Activated T-cell treated with anti-CD3 and anti-CD28 coated beads, Interleukin-2, amount 50 U/mL, for 24 hours (primary cell): ENCODE measurements at regions not wholly inside any gene's neighbourhood (a gene's known extent, or its start where the extent isn't known, plus 50 kb on each side); places are given as distances from the start of the nearest gene placed in this dataset.
"Not testable (repeated sequence)": the region's sequence is repeated elsewhere in the genome, so short reads cannot be mapped to it uniquely, and the experiment has no call there.

Experiments used
- DNase-seq: peaks from one replicate; pipeline ENCODE4 v3.0.0-alpha.2; 2020
- H3K27ac Mint-ChIP-seq: 2 replicates; pipeline ENCODE4 v1.8.0; 2020; ENCODE audit warnings: mild to moderate bottlenecking, mixed read lengths
- H3K27me3 Mint-ChIP-seq: 2 replicates; pipeline ENCODE4 v1.8.0; 2020; ENCODE audit warnings: mixed read lengths
- H3K36me3 Mint-ChIP-seq: 2 replicates; pipeline ENCODE4 v1.8.0; 2020; ENCODE audit warnings: low read depth, mixed read lengths
- H3K4me1 Mint-ChIP-seq: 2 replicates; pipeline ENCODE4 v1.8.0; 2020; ENCODE audit warnings: low read depth, mixed read lengths
- H3K4me3 Mint-ChIP-seq: 2 replicates; pipeline ENCODE4 v1.8.0; 2020; ENCODE audit warnings: mild to moderate bottlenecking, moderate library complexity, mixed read lengths
- H3K9me3 Mint-ChIP-seq: 2 replicates; pipeline ENCODE4 v1.8.0; 2020; ENCODE audit warnings: mixed read lengths

DNA sequence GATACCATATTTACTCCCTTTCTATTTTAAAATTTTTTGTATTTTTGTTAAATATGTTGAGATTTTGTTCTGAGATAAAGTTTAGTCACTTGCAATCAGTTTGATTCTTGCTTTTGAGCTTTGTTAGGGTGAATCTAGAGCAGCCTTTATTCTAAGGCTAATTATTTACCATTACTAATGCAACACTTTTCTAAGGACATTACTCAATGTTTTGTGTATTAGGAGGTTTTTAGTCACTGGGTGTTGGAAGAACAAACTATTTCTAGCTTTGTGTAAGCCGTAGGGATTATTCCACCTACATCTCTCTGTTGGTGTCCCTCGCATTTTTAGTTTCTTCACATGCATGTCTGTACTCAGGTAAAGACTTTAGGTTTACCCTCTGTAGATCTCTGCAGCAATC is 379.5 kb upstream of the CD180 start:
- H3K4me3 Mint-ChIP-seq, result no peak overlapping the region
- no peaks in the 10 kb centered on the region for H3K4me1 Mint-ChIP-seq
- H3K27ac Mint-ChIP-seq, result no peak overlapping the region
- no peaks in the 10 kb centered on the region for H3K27me3 Mint-ChIP-seq
- H3K36me3 Mint-ChIP-seq, result peaks cover 2% of the 10 kb centered on the region
- DNase-seq, result no peak
- H3K9me3 Mint-ChIP-seq, result peaks cover 18% of the 10 kb centered on the region

DNA sequence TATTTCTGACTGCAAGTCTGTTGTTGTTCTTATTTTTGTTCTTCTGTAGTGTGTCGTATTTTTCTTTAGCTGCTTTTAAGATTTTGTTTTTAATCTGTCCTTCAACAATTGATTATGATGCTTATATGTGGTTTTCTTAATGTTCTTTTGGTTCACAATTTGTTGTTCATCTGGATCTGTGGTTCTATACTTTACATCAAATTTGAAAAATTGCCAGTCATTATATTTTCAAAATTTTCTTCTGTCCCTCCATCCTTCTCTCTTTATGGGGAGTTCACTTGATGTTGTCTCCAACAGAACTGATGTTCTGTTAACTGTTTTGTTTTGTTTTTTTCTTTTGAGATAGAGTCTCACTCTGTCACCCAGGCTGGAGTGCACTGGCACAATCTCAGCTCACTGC is 378.5 kb upstream of the CD180 start:
- no peak overlapping the region for H3K4me3 Mint-ChIP-seq
- no peaks in the 10 kb centered on the region for H3K4me1 Mint-ChIP-seq
- no peaks in the 10 kb centered on the region for H3K27me3 Mint-ChIP-seq
- H3K36me3 Mint-ChIP-seq, result peaks cover 2% of the 10 kb centered on the region
- H3K9me3 Mint-ChIP-seq, result peaks cover 18% of the 10 kb centered on the region
- no peak for DNase-seq
- H3K27ac Mint-ChIP-seq, result no peak overlapping the region

- Mint-ChIP-seq H3K9me3 (peaks cover 24% of the 10 kb centered on the region), H3K36me3 (no peaks in the 10 kb centered on the region)
Measured at GRCh38 chr5:67561151-67561932, 364.7 kb upstream of the CD180 start.

DNA sequence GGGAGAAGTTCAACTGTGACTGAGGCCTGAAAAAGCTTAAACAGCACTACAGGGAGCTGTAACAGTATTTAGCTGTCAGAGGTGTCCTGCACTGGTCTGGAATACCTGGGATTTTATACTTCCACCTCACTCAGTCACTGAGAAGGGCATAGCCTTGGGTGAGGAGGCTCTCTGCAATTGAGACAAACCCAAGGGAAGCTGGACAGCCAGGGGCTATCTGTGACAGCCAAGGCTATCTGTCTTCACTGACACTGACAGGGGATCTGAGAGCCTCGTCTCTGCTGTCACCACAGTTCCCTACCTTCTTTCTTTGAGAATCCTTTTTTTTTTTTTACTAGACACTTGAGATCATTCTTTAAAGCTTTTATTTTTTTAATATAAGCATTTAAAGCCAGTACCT is 356.2 kb upstream of the CD180 start:
- Mint-ChIP-seq H3K27me3 (peaks cover 6% of the 10 kb centered on the region), H3K36me3 (no peaks in the 10 kb centered on the region), H3K4me1 (peaks cover 12% of the 10 kb centered on the region), H3K4me3 (no peak overlapping the region), H3K9me3 (no peaks in the 10 kb centered on the region), H3K27ac (no peak overlapping the region)
- no peak for DNase-seq

More at GRCh38 chr5:67561151-67561932, 364.7 kb upstream of the CD180 start:
- H3K4me3 Mint-ChIP-seq, result no peak overlapping the region
- H3K4me1 Mint-ChIP-seq, result peaks cover 4% of the 10 kb centered on the region
- DNase-seq, result no peak
- no peak overlapping the region for H3K27ac Mint-ChIP-seq
- H3K27me3 Mint-ChIP-seq, result no peaks in the 10 kb centered on the region

GRCh38 chr5:67549947-67550346 is 353.3 kb upstream of the CD180 start:
- Mint-ChIP-seq H3K9me3 (no peaks in the 10 kb centered on the region), H3K27ac (no peak overlapping the region), H3K27me3 (no peaks in the 10 kb centered on the region), H3K4me3 (no peak overlapping the region), H3K4me1 (peaks cover 16% of the 10 kb centered on the region), H3K36me3 (no peaks in the 10 kb centered on the region)
- DNase-seq, result no peak

DNA sequence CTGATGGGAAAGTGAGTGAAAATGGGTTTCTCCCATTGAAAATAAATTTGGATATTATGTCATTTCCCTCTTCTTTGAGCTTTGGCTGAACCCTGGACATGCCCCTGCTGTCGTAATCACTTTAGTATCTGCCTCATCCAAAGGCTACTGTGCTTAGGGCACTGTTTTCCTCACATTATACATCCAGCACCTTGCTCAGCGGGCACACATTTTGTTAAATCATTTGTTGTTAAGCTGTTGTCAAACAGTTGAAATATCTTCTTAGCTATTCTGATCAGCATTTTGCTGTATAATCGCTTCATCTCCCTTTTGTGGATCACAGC is 352.7 kb upstream of the CD180 start:
- H3K27ac Mint-ChIP-seq, result no peak overlapping the region
- no peaks in the 10 kb centered on the region for H3K27me3 Mint-ChIP-seq
- H3K4me1 Mint-ChIP-seq, result peaks cover 16% of the 10 kb centered on the region
- DNase-seq, result no peak
- H3K9me3 Mint-ChIP-seq, result no peaks in the 10 kb centered on the region
- H3K36me3 Mint-ChIP-seq, result no peaks in the 10 kb centered on the region
- H3K4me3 Mint-ChIP-seq, result no peak overlapping the region

DNA sequence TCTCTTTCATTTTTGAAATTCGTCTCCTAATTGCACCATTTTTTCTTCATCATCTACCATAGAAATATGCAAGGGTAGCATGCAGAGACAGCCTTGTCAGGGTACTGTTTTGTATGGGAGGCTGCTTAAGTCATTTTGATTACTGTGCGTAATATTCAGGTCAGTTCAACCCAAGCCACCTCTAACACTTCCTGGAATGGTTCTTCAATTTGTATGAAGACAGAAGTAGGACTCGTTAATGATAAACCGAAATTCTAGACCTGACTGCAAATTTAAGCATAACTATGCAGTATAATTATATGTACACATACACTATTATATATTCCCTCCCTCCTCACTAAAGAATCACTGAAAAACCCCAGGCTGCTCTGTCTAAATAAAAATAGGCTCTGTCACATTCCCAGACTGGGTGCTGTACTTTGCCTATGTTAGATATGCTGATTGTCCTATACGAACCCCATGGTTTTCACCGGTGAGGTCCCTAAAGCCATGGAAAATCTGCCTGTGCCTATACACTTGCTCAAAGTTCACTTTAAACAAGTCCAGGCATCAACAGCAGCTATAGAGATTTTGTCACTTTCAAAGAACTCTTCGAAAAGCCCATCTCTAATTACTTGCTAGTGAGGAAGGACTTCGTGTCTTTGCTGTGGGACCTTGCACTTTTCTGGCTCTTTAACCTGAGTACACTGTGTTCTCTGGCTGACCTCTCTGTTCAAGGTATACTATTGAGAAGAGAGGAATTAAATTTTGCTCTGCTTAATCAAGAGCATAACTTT is 352.1 kb upstream of the CD180 start:
- Mint-ChIP-seq H3K27ac (no peak overlapping the region), H3K4me1 (peaks cover 16% of the 10 kb centered on the region), H3K9me3 (no peaks in the 10 kb centered on the region), H3K36me3 (no peaks in the 10 kb centered on the region), H3K27me3 (no peaks in the 10 kb centered on the region), H3K4me3 (no peak overlapping the region)
- DNase-seq, result no peak

DNA sequence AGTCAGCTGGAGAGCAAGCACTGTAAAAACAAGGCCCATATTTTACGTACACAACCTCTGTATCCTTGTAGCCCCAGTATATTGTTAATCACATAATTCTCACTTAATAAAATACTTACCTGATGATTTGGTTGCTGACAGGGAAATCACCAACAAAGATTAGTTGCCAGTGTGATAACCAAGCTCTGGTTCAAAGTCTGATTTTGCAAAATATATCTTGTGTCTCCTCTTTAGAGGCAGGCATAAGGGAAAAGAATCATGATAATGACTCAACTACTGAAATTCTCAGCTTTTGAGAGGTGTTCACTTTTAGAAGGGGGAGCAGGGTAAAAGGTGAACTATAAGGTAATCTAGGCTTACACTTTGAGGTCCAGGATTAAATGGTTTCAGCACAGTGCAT is 351.1 kb upstream of the CD180 start:
- Mint-ChIP-seq H3K9me3 (no peaks in the 10 kb centered on the region), H3K27ac (no peak overlapping the region)

DNA sequence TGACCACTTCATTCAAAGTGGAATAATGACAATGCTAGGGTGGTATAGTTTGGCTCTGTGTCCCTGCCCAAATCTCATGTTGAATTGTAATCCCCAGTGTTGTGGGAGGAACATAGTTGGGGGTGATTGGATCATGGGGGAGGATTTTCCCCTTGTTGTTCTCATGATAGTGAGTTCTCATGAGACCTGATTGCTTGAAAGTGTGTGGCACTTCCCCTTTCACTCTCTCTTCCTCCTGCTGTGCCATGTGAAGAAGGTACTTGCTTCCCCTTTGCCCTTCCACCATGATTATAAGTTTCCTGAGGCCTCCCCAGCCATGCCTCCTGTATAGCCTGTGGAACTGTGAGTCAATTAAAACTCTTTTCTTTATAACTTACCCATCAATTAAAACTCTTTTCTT is 348.3 kb upstream of the CD180 start:
- H3K27me3 Mint-ChIP-seq, H3K36me3 Mint-ChIP-seq: not testable (repeated sequence)

More for the DNA sequence above, 351.1 kb upstream of the CD180 start:
- Mint-ChIP-seq H3K4me1 (peaks cover 18% of the 10 kb centered on the region), H3K36me3 (no peaks in the 10 kb centered on the region), H3K27me3 (no peaks in the 10 kb centered on the region), H3K4me3 (no peak overlapping the region)
- no peak for DNase-seq

DNA sequence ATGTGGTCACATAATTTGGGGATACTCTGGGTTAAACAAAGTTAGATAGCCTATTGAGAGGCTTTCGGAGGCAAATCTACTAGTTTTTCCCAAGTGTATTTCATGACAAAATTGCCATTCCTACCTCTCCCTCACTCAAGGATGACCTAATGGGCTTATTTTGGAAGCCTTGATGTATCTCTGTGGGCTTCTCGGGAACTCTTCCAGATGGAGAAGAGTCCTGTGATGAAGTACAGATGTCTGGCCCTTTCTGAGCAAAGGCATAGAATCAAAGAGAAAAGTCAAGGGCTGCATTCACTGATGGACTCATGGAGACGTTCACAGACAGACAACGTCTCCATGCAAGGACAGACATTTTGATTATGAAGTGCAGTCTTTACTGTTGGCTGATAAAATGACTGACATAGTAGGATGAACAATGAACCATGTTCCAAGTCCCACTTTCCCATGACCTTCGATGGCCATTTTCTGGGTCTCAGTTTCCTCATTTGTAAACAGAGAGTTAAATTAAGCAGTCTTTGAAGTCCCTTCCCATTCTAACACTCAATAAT is 347.2 kb upstream of the CD180 start:
- H3K36me3 Mint-ChIP-seq, result no peaks in the 10 kb centered on the region
- no peaks in the 10 kb centered on the region for H3K9me3 Mint-ChIP-seq
- DNase-seq, result no peak
- peaks cover 20% of the 10 kb centered on the region for H3K4me1 Mint-ChIP-seq
- no peak overlapping the region for H3K4me3 Mint-ChIP-seq
- H3K27ac Mint-ChIP-seq, result no peak overlapping the region
- no peaks in the 10 kb centered on the region for H3K27me3 Mint-ChIP-seq

More for the DNA sequence above, 348.3 kb upstream of the CD180 start:
- not testable (repeated sequence) for H3K9me3 Mint-ChIP-seq, H3K4me3 Mint-ChIP-seq, DNase-seq, H3K27ac Mint-ChIP-seq
- peaks cover 23% of the 10 kb centered on the region for H3K4me1 Mint-ChIP-seq

DNA sequence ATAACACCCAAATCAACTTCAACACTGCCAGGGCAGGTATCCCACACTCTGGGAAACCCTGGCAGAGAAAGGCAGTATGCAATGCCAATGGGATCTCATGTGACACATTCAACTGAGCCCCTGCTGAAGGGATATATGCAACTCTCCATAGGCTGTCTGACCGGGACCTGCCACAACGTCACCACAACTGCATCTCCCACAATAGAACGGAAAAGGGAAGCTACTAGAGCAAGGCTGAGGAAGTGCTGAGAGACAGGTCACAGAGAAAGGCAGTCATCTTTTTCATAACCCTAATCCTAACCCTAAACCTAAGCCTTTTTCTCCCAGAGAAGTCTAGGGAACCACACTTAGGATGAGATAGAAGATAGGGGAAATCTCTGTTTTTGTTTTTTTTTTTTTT is 345.9 kb upstream of the CD180 start:
- H3K27ac Mint-ChIP-seq, result peak overlapping the region; percentile 8
- no peaks in the 10 kb centered on the region for H3K36me3 Mint-ChIP-seq
- no peaks in the 10 kb centered on the region for H3K9me3 Mint-ChIP-seq
- peaks cover 8% of the 10 kb centered on the region for H3K4me1 Mint-ChIP-seq
- H3K4me3 Mint-ChIP-seq, result no peak overlapping the region
- no peaks in the 10 kb centered on the region for H3K27me3 Mint-ChIP-seq
- no peak for DNase-seq

DNA sequence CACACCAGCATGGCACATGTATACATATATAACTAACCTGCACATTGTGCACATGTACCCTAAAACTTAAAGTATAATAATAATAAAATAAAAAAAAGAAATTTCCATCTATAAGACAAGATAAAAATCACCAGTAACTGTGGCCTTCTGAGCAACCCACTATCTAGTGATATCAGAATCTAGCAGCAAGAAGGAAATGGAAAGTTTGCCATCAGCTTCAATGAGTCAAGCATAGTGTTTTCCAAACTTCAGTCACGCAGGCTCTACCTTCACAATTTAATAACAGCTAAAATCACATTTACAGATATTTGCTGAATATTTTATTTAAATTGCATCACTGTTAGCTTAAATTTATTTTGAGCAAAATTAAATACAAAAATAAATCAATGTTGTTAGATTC is 345.3 kb upstream of the CD180 start:
- no peaks in the 10 kb centered on the region for H3K9me3 Mint-ChIP-seq
- H3K27ac Mint-ChIP-seq, result peak overlapping the region; percentile 8
- no peak overlapping the region for H3K4me3 Mint-ChIP-seq
- H3K27me3 Mint-ChIP-seq, result no peaks in the 10 kb centered on the region
- peaks cover 6% of the 10 kb centered on the region for H3K4me1 Mint-ChIP-seq
- H3K36me3 Mint-ChIP-seq, result no peaks in the 10 kb centered on the region
- DNase-seq, result no peak

GRCh38 chr5:67538855-67539506 is 342.4 kb upstream of the CD180 start:
- H3K27ac Mint-ChIP-seq, result no peak overlapping the region
- H3K27me3 Mint-ChIP-seq, result no peaks in the 10 kb centered on the region
- H3K4me3 Mint-ChIP-seq, result no peak overlapping the region
- H3K36me3 Mint-ChIP-seq, result no peaks in the 10 kb centered on the region
- DNase-seq, result no peak
- H3K4me1 Mint-ChIP-seq, result peaks cover 10% of the 10 kb centered on the region
- H3K9me3 Mint-ChIP-seq, result no peaks in the 10 kb centered on the region

- H3K9me3 Mint-ChIP-seq, result no peaks in the 10 kb centered on the region
- DNase-seq, result no peak
- H3K4me1 Mint-ChIP-seq, result peaks cover 9% of the 10 kb centered on the region
- no peak overlapping the region for H3K27ac Mint-ChIP-seq
- H3K4me3 Mint-ChIP-seq, result no peak overlapping the region
- H3K27me3 Mint-ChIP-seq, result no peaks in the 10 kb centered on the region
- H3K36me3 Mint-ChIP-seq, result no peaks in the 10 kb centered on the region
Measured at GRCh38 chr5:67537439-67538148, 341.0 kb upstream of the CD180 start.
